ENCODE measurements at regions not wholly inside any gene's neighbourhood (a gene's known extent, or its start where the extent isn't known, plus 50 kb on each side); places are given as distances from the start of the nearest gene placed in this dataset.

- no peak for DNase-seq (ENCODE audit: low read depth in 2 of 2)
These were observed 289.9 kb downstream of the GASK1B start for GRCh38 chr4:157882901-157883300.

- no peak for DNase-seq (ENCODE audit: low read depth in 2 of 2)
These were observed 292.1 kb downstream of the GASK1B start for GRCh38 chr4:157880761-157881160.

GRCh38 chr4:157854819-157855218 lies 318.0 kb downstream of the GASK1B start:
- DNase-seq (ENCODE audit: low read depth in 2 of 2), result no peak

GRCh38 chr4:157840648-157841047 lies 332.2 kb downstream of the GASK1B start:
- DNase-seq (ENCODE audit: low read depth in 2 of 2), result no peak

- DNase-seq (ENCODE audit: low read depth in 2 of 2), result no peak
These were observed 332.8 kb downstream of the GASK1B start for GRCh38 chr4:157840034-157840433.

- DNase-seq (ENCODE audit: low read depth in 2 of 2), result no peak
These were observed 334.5 kb downstream of the GASK1B start for GRCh38 chr4:157838366-157838765.

GRCh38 chr4:157837071-157837703 lies 335.6 kb downstream of the GASK1B start:
- DNase-seq (ENCODE audit: low read depth in 2 of 2), result no peak

GRCh38 chr4:157832596-157832995 lies 340.2 kb downstream of the GASK1B start:
- DNase-seq (ENCODE audit: low read depth in 2 of 2), result no peak

GRCh38 chr4:157824021-157824420 lies 348.8 kb downstream of the GASK1B start:
- no peak for DNase-seq (ENCODE audit: low read depth in 2 of 2)

GRCh38 chr4:157821814-157822213 lies 351.0 kb downstream of the GASK1B start:
- no peak for DNase-seq (ENCODE audit: low read depth in 2 of 2)

GRCh38 chr4:157819693-157820464 lies 352.9 kb downstream of the GASK1B start:
- no peak for DNase-seq (ENCODE audit: low read depth in 2 of 2)

- no peak for DNase-seq (ENCODE audit: low read depth in 2 of 2)
These were observed 353.7 kb downstream of the GASK1B start for GRCh38 chr4:157818946-157819692.

GRCh38 chr4:157810137-157810774 lies 362.6 kb downstream of the GASK1B start:
- no peak for DNase-seq (ENCODE audit: low read depth in 2 of 2)

- DNase-seq (ENCODE audit: low read depth in 2 of 2), result no peak
These were observed 363.9 kb downstream of the GASK1B start for GRCh38 chr4:157808796-157809383.

- no peak for DNase-seq (ENCODE audit: low read depth in 2 of 2)
These were observed 366.6 kb downstream of the GASK1B start for GRCh38 chr4:157806184-157806583.

- no peak for DNase-seq (ENCODE audit: low read depth in 2 of 2)
These were observed 367.8 kb downstream of the GASK1B start for GRCh38 chr4:157804986-157805385.

GRCh38 chr4:157803845-157804521 lies 368.8 kb downstream of the GASK1B start:
- no peak for DNase-seq (ENCODE audit: low read depth in 2 of 2)

GRCh38 chr4:157803421-157803820 lies 369.4 kb downstream of the GASK1B start:
- DNase-seq (ENCODE audit: low read depth in 2 of 2), result no peak

GRCh38 chr4:157795495-157795894 lies 377.3 kb downstream of the GASK1B start:
- no peak for DNase-seq (ENCODE audit: low read depth in 2 of 2)

- no peak for DNase-seq (ENCODE audit: low read depth in 2 of 2)
These were observed 380.1 kb downstream of the GASK1B start for GRCh38 chr4:157792716-157793115.

GRCh38 chr4:157791236-157791635 lies 381.6 kb downstream of the GASK1B start:
- DNase-seq (ENCODE audit: low read depth in 2 of 2), result no peak
